CD8-positive, alpha-beta memory T cell (primary cell): ENCODE measurements at regions not wholly inside any gene's neighbourhood (a gene's known extent, or its start where the extent isn't known, plus 50 kb on each side); places are given as distances from the start of the nearest gene placed in this dataset.

Experiments used
- CTCF ChIA-PET: fragments of 350-600 bp; sonication (Branson Sonifier 250); formaldehyde crosslinking; loops from one replicate; lab custom pipeline; 2021; ENCODE audit warnings: antibody characterized with exemption; lab: Charles Lee
- POLR2A ChIA-PET: fragments of 350-600 bp; sonication (Branson Sonifier 250); formaldehyde crosslinking; loops from one replicate; lab custom pipeline; 2021; ENCODE audit warnings: antibody characterized with exemption; lab: Charles Lee
- DNase-seq, 5 donors: peaks; one replicate each; pipeline versions ENCODE4 v3.0.0 to v3.0.0-alpha.2; 2020 to 2022; ENCODE audit warnings: mixed read lengths in 1 of 5
- H3K27ac ChIP-seq: one replicate; pipeline ENCODE4 v1.7.0; 2013; ENCODE audit warnings: low read depth, mild to moderate bottlenecking, low read length, moderate library complexity
- H3K27me3 ChIP-seq: 2 replicates; pipeline ENCODE4 v1.7.0; 2013; ENCODE audit warnings: low read length, mild to moderate bottlenecking; ENCODE audit not compliant: insufficient read depth, poor library complexity, severe bottlenecking
- H3K36me3 ChIP-seq: 2 replicates; pipeline ENCODE4 v1.7.0; 2013; ENCODE audit warnings: mild to moderate bottlenecking, low read length, moderate library complexity; ENCODE audit not compliant: insufficient read depth
- H3K4me1 ChIP-seq: 2 replicates; pipeline ENCODE4 v1.7.0; 2013; ENCODE audit warnings: mild to moderate bottlenecking, low read length, moderate library complexity; ENCODE audit not compliant: insufficient read depth
- H3K4me3 ChIP-seq: 2 replicates; pipeline ENCODE4 v1.7.0; 2013; ENCODE audit warnings: mild to moderate bottlenecking, low read length
- H3K9me3 ChIP-seq: 2 replicates; pipeline ENCODE4 v1.7.0; 2013; ENCODE audit warnings: mild to moderate bottlenecking, low read length
- H3K27ac Mint-ChIP-seq, 8 donors: one replicate each; pipeline ENCODE4 v1.8.0; 2020 to 2021; ENCODE audit warnings: mixed read lengths in 8 of 8, mild to moderate bottlenecking in 6 of 8, inconsistent platforms in 3 of 8, moderate library complexity in 3 of 8
- H3K27me3 Mint-ChIP-seq, 2 donors: one replicate each; pipeline ENCODE4 v1.8.0; 2020 to 2021; ENCODE audit warnings: mixed read lengths in 2 of 2, mild to moderate bottlenecking in 1 of 2, moderate library complexity in 1 of 2
- H3K36me3 Mint-ChIP-seq, 3 donors: one replicate each; pipeline ENCODE4 v1.8.0; 2020 to 2021; ENCODE audit warnings: mixed read lengths in 3 of 3, inconsistent platforms in 1 of 3, mild to moderate bottlenecking in 1 of 3
- H3K4me1 Mint-ChIP-seq, 3 donors: one replicate each; pipeline ENCODE4 v1.8.0; 2020 to 2021; ENCODE audit warnings: mixed read lengths in 3 of 3, inconsistent platforms in 1 of 3, mild to moderate bottlenecking in 1 of 3
- H3K4me3 Mint-ChIP-seq, 7 donors: one replicate each; pipeline ENCODE4 v1.8.0; 2020 to 2021; ENCODE audit warnings: mixed read lengths in 7 of 7, mild to moderate bottlenecking in 6 of 7, moderate library complexity in 4 of 7, inconsistent platforms in 2 of 7
- H3K9me3 Mint-ChIP-seq, 5 donors: one replicate each; pipeline ENCODE4 v1.8.0; 2020 to 2022; ENCODE audit warnings: mixed read lengths in 5 of 5, mild to moderate bottlenecking in 3 of 5, moderate library complexity in 2 of 5, inconsistent platforms in 1 of 5

- Histone ChIP-seq H3K27ac (no peak overlapping the region), H3K4me1 (no peaks in the 10 kb centered on the region), H3K9me3 (no peaks in the 10 kb centered on the region), H3K36me3 (no peaks in the 10 kb centered on the region), H3K27me3 (no peaks in the 10 kb centered on the region), H3K4me3 (no peak overlapping the region)
- CTCF ChIA-PET, result no interaction called here
- peaks cover 6 to 31% of the 10 kb centered on the region in 2 donors for H3K27me3 Mint-ChIP-seq
- DNase-seq, result no peak
- H3K27ac Mint-ChIP-seq, result no peak overlapping the region
- H3K4me1 Mint-ChIP-seq, result no peaks in the 10 kb centered on the region
- POLR2A ChIA-PET, result no interaction called here
- peaks cover 9 to 23% (median 13%) of the 10 kb centered on the region in 5 donors for H3K9me3 Mint-ChIP-seq
- no peak overlapping the region for H3K4me3 Mint-ChIP-seq
- H3K36me3 Mint-ChIP-seq, result no peaks in the 10 kb centered on the region
Observed at GRCh38 chr2:31729065-31729439, 148.3 kb upstream of the SRD5A2 start.

DNA sequence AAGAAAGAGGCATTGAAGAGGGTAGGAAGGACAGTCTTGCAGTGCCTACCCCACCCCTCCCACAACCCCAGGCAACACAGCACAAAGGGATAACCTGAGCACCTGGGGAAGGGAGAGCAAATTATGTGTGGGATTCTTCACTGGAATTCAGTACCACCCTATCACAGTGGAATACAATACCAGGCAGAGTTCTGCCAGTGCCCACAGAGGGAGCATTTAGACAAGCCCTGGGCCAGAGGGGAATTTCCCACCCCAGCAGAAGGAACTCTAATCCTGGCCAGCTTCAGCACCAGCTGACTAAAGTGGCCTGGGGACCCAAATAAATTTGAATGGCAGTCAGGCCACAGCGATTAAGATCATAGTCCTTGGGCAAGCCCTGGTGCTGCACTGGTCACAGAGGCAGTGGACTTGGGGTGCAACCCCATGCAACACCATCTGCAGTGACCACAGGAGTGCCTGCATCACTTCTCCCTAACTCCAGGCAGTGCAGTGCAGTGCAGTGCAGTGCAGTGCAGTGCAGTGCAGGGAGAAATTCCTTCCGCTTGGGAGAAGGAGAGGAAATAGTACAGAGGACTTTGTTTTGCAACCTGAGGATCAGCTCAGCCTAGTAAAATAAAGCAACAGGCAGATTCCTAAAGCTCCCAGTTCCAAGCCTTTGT is 147.8 kb upstream of the SRD5A2 start:
- Mint-ChIP-seq H3K27ac (no peak overlapping the region), H3K27me3 (peaks cover 6 to 31% of the 10 kb centered on the region in 2 donors), H3K4me1 (no peaks in the 10 kb centered on the region), H3K4me3 (no peak overlapping the region), H3K36me3 (no peaks in the 10 kb centered on the region), H3K9me3 (peaks cover 9 to 23% (median 13%) of the 10 kb centered on the region in 5 donors)
- Histone ChIP-seq H3K27me3 (no peaks in the 10 kb centered on the region), H3K27ac (no peak overlapping the region), H3K9me3 (no peaks in the 10 kb centered on the region), H3K4me3 (no peak overlapping the region), H3K4me1 (no peaks in the 10 kb centered on the region), H3K36me3 (no peaks in the 10 kb centered on the region)
- POLR2A ChIA-PET, result no interaction called here
- DNase-seq, result no peak
- CTCF ChIA-PET, result no interaction called here

- no peak overlapping the region for H3K4me3 ChIP-seq
- H3K36me3 ChIP-seq, result no peaks in the 10 kb centered on the region
- no peaks in the 10 kb centered on the region for H3K4me1 ChIP-seq
- Mint-ChIP-seq H3K27ac (no peak overlapping the region), H3K9me3 (peaks cover 4 to 13% (median 9%) of the 10 kb centered on the region in 5 donors), H3K4me3 (no peak overlapping the region), H3K36me3 (no peaks in the 10 kb centered on the region), H3K4me1 (no peaks in the 10 kb centered on the region), H3K27me3 (peaks cover 6 to 26% of the 10 kb centered on the region in 2 donors)
- no peaks in the 10 kb centered on the region for H3K9me3 ChIP-seq
- POLR2A ChIA-PET, result no interaction called here
- CTCF ChIA-PET, result no interaction called here
- H3K27me3 ChIP-seq, result no peaks in the 10 kb centered on the region
- DNase-seq, result no peak
- H3K27ac ChIP-seq, result no peak overlapping the region
Observed at GRCh38 chr2:31726457-31726856, 145.7 kb upstream of the SRD5A2 start.

DNA sequence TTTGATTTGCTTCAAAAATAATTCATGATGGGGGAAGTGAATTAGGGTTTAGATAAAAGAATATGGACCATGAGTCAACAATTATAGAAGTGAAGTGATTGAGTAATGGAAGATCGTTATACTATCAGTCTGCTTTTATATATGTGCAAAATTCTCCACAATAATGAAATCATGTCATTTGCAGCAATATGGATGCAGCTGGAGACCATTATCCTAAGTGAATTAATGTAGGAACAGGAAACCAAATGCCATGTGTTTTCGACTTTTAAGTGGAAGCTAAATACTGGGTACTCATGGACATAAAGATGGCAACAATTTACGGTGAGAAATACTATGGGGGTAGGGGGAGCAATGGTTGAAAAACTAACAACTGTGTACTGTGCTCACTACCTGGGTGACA is 144.7 kb upstream of the SRD5A2 start:
- CTCF ChIA-PET, result no interaction called here
- Histone ChIP-seq H3K9me3 (no peaks in the 10 kb centered on the region), H3K27ac (no peak overlapping the region), H3K27me3 (no peaks in the 10 kb centered on the region), H3K4me3 (no peak overlapping the region), H3K4me1 (no peaks in the 10 kb centered on the region), H3K36me3 (no peaks in the 10 kb centered on the region)
- Mint-ChIP-seq H3K27ac (no peak overlapping the region), H3K4me3 (no peak overlapping the region), H3K4me1 (no peaks in the 10 kb centered on the region), H3K27me3 (peaks cover 6 to 25% of the 10 kb centered on the region in 2 donors), H3K36me3 (no peaks in the 10 kb centered on the region), H3K9me3 (peaks cover 3 to 15% (median 6%) of the 10 kb centered on the region in 5 donors)
- DNase-seq, result no peak
- POLR2A ChIA-PET, result no interaction called here

- H3K9me3 ChIP-seq, result no peaks in the 10 kb centered on the region
- H3K27me3 Mint-ChIP-seq, result peaks cover 9 to 43% of the 10 kb centered on the region in 2 donors
- H3K27ac ChIP-seq, result no peak overlapping the region
- ChIA-PET POLR2A (no interaction called here), CTCF (no interaction called here)
- H3K36me3 ChIP-seq, result no peaks in the 10 kb centered on the region
- DNase-seq, result no peak
- H3K36me3 Mint-ChIP-seq, result peaks cover 0 to 12% (median 0%) of the 10 kb centered on the region in 3 donors
- no peaks in the 10 kb centered on the region for H3K27me3 ChIP-seq
- H3K27ac Mint-ChIP-seq, result no peak overlapping the region
- no peak overlapping the region for H3K4me3 Mint-ChIP-seq
- H3K4me3 ChIP-seq, result no peak overlapping the region
- H3K9me3 Mint-ChIP-seq, result peaks cover 0 to 20% (median 8%) of the 10 kb centered on the region in 5 donors
- no peaks in the 10 kb centered on the region for H3K4me1 Mint-ChIP-seq
- H3K4me1 ChIP-seq, result no peaks in the 10 kb centered on the region
Observed at GRCh38 chr2:31711737-31712136, 131.0 kb upstream of the SRD5A2 start.

- no peaks in the 10 kb centered on the region for H3K27me3 ChIP-seq
- DNase-seq, result no peak
- no peak overlapping the region for H3K4me3 ChIP-seq
- peaks cover 5 to 42% of the 10 kb centered on the region in 2 donors for H3K27me3 Mint-ChIP-seq
- no peaks in the 10 kb centered on the region for H3K9me3 ChIP-seq
- POLR2A ChIA-PET, result no interaction called here
- no peaks in the 10 kb centered on the region for H3K36me3 ChIP-seq
- no peak overlapping the region for H3K4me3 Mint-ChIP-seq
- no peaks in the 10 kb centered on the region for H3K4me1 Mint-ChIP-seq
- no peak overlapping the region for H3K27ac Mint-ChIP-seq
- no peaks in the 10 kb centered on the region for H3K4me1 ChIP-seq
- CTCF ChIA-PET, result no interaction called here
- peaks cover 0 to 13% (median 0%) of the 10 kb centered on the region in 3 donors for H3K36me3 Mint-ChIP-seq
- peaks cover 0 to 20% (median 8%) of the 10 kb centered on the region in 5 donors for H3K9me3 Mint-ChIP-seq
- no peak overlapping the region for H3K27ac ChIP-seq
Observed at GRCh38 chr2:31710121-31710520, 129.4 kb upstream of the SRD5A2 start.

- ChIA-PET POLR2A (no interaction called here), CTCF (no interaction called here)
- Histone ChIP-seq H3K27me3 (no peaks in the 10 kb centered on the region), H3K9me3 (no peaks in the 10 kb centered on the region), H3K4me1 (no peaks in the 10 kb centered on the region), H3K36me3 (no peaks in the 10 kb centered on the region), H3K4me3 (no peak overlapping the region), H3K27ac (no peak overlapping the region)
- H3K27ac Mint-ChIP-seq, result no peak overlapping the region
- peaks cover 0 to 9% (median 4%) of the 10 kb centered on the region in 5 donors for H3K9me3 Mint-ChIP-seq
- H3K36me3 Mint-ChIP-seq, result peaks cover 0 to 12% (median 0%) of the 10 kb centered on the region in 3 donors
- peaks cover 9 to 32% of the 10 kb centered on the region in 2 donors for H3K27me3 Mint-ChIP-seq
- DNase-seq, result no peak
- no peak overlapping the region for H3K4me3 Mint-ChIP-seq
- no peaks in the 10 kb centered on the region for H3K4me1 Mint-ChIP-seq
Observed at GRCh38 chr2:31707992-31708391, 127.3 kb upstream of the SRD5A2 start.

DNA sequence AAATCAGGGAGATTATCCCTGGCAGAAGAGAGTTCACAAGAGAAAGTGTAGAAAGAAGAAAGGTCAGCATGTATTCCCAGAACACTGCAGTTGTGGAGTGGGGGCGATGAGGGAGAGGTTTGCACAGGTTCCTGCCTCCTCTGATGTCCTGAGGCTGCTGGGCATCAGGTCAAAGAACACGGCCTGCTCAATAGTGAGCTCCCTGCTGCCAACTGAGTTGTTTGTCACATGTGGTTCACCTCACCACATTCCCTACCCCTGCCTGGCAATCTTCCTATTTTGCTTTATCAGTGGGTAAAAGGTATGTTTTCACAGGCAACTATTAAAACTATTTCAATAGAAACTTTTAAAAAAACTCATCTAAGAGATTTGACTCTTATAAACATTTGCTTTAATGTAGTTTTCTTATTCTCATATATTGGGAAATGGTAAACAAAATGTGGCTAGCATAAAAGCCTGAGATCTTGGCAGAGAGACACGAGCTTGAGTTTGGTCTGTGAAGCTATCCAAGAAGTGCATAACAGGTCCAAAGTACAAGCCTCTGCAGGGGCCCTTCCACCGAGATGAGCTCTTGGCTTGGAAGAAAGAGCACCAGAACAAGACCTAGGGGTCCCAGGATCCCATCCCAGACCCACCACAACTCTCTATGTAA is 123.9 kb upstream of the SRD5A2 start:
- no peak overlapping the region for H3K27ac Mint-ChIP-seq
- CTCF ChIA-PET, result no interaction called here
- POLR2A ChIA-PET, result no interaction called here

More for the DNA sequence above, 123.9 kb upstream of the SRD5A2 start:
- H3K9me3 ChIP-seq, result no peaks in the 10 kb centered on the region
- H3K4me1 Mint-ChIP-seq, result no peaks in the 10 kb centered on the region
- H3K9me3 Mint-ChIP-seq, result peaks cover 7 to 17% (median 14%) of the 10 kb centered on the region in 5 donors
- H3K27me3 ChIP-seq, result no peaks in the 10 kb centered on the region
- no peaks in the 10 kb centered on the region for H3K4me1 ChIP-seq
- H3K4me3 ChIP-seq, result no peak overlapping the region
- H3K27me3 Mint-ChIP-seq, result peaks cover 6 to 11% of the 10 kb centered on the region in 2 donors
- no peak for DNase-seq
- no peak overlapping the region for H3K27ac ChIP-seq
- no peak overlapping the region for H3K4me3 Mint-ChIP-seq
- H3K36me3 ChIP-seq, result no peaks in the 10 kb centered on the region
- H3K36me3 Mint-ChIP-seq, result peaks cover 0 to 8% (median 0%) of the 10 kb centered on the region in 3 donors
